ENCODE measurements at regions not wholly inside any gene's neighbourhood (a gene's known extent, or its start where the extent isn't known, plus 50 kb on each side); places are given as distances from the start of the nearest gene placed in this dataset.

GRCh38 chr4:29708473-29708872 lies 1011.7 kb upstream of the PCDH7 start:
- no peak for DNase-seq (ENCODE audit: low read depth, low spot score)
- H3K4me3 ChIP-seq (ENCODE audit: low read depth, low read length), result no peak overlapping the region
- no peak for TF ChIP-seq CTCF (IDR thresholded peaks at IDR 0.05; ENCODE audit: insufficient read depth, low read length, missing control alignments)
- CTCF ChIA-PET, result no interaction called here
- POLR2A ChIA-PET, result no interaction called here

GRCh38 chr4:29710519-29710918 lies 1009.6 kb upstream of the PCDH7 start:
- ChIA-PET CTCF (no interaction called here), POLR2A (no interaction called here)
- no peak overlapping the region for H3K4me3 ChIP-seq (ENCODE audit: low read depth, low read length)
- DNase-seq (ENCODE audit: low read depth, low spot score), result no peak
- no peak for TF ChIP-seq CTCF (IDR thresholded peaks at IDR 0.05; ENCODE audit: insufficient read depth, low read length, missing control alignments)

GRCh38 chr4:29711226-29711625 lies 1008.9 kb upstream of the PCDH7 start:
- H3K4me3 ChIP-seq (ENCODE audit: low read depth, low read length), result no peak overlapping the region
- no peak for DNase-seq (ENCODE audit: low read depth, low spot score)
- POLR2A ChIA-PET, result no interaction called here

GRCh38 chr4:29717287-29718057 lies 1002.7 kb upstream of the PCDH7 start:
- no peak for DNase-seq (ENCODE audit: low read depth, low spot score)
- POLR2A ChIA-PET, result no interaction called here
- CTCF ChIA-PET, result no interaction called here
- TF ChIP-seq CTCF (IDR thresholded peaks at IDR 0.05; ENCODE audit: insufficient read depth, low read length, missing control alignments), result no peak
- H3K4me3 ChIP-seq (ENCODE audit: low read depth, low read length), result no peak overlapping the region

More at GRCh38 chr4:29711226-29711625, 1008.9 kb upstream of the PCDH7 start:
- TF ChIP-seq CTCF (IDR thresholded peaks at IDR 0.05; ENCODE audit: insufficient read depth, low read length, missing control alignments), result no peak
- CTCF ChIA-PET, result no interaction called here

GRCh38 chr4:29718136-29718535 lies 1002.0 kb upstream of the PCDH7 start:
- POLR2A ChIA-PET, result no interaction called here
- H3K4me3 ChIP-seq (ENCODE audit: low read depth, low read length), result no peak overlapping the region
- no peak for TF ChIP-seq CTCF (IDR thresholded peaks at IDR 0.05; ENCODE audit: insufficient read depth, low read length, missing control alignments)
- CTCF ChIA-PET, result no interaction called here
- no peak for DNase-seq (ENCODE audit: low read depth, low spot score)

GRCh38 chr4:29722253-29722652 lies 997.9 kb upstream of the PCDH7 start:
- ChIA-PET POLR2A (no interaction called here), CTCF (no interaction called here)
- TF ChIP-seq CTCF (IDR thresholded peaks at IDR 0.05; ENCODE audit: insufficient read depth, low read length, missing control alignments), result no peak
- no peak overlapping the region for H3K4me3 ChIP-seq (ENCODE audit: low read depth, low read length)
- DNase-seq (ENCODE audit: low read depth, low spot score), result no peak
